ENCODE measurements at regions not wholly inside any gene's neighbourhood (a gene's known extent, or its start where the extent isn't known, plus 50 kb on each side); places are given as distances from the start of the nearest gene placed in this dataset.

- FAIRE-seq (peak; percentile 57), DNase-seq (ENCODE audit: low read depth in 1 of 2, low spot score in 2 of 2) (peak in 1 of 2 experiments; percentile 25)
- 4% methylated on average over 1 of the region's 1 CpG; no CpG with 5 or more reads in 1 of the 2 experiments for WGBS, 2 experiments (ENCODE audit: extremely low coverage in 1 of 2, insufficient coverage in 1 of 2, insufficient read length in 1 of 2, insufficient replicate concordance in 2 of 2, low coverage in 1 of 2, low lambda C conversion rate in 2 of 2, missing lambda C conversion rate in 1 of 2)
- no peaks in the 10 kb centered on the region for H3K9me3 ChIP-seq (ENCODE audit: insufficient read depth in 2 of 2, low read depth in 1 of 2, low read length in 1 of 2)
- no peaks in the 10 kb centered on the region for H3K79me1 ChIP-seq (ENCODE audit: low read depth, low read length)
- H2BK5ac ChIP-seq (ENCODE audit: low read depth, low read length): peak overlapping the region; percentile 82; the same call in 1 of the 2 replicates
- H3K18ac ChIP-seq (ENCODE audit: extremely low read depth, low read length): no peak overlapping the region
- H4K20me1 ChIP-seq (replicated peaks in 1 of 2; ENCODE audit: control insufficient read depth in 1 of 2, insufficient read depth in 2 of 2, low read length in 2 of 2): no peaks in the 10 kb centered on the region
- H4K91ac ChIP-seq (replicated peaks; ENCODE audit: insufficient read length, low read length): no peak overlapping the region
- H2BK12ac ChIP-seq (ENCODE audit: low read depth, low read length): no peak overlapping the region; the same call in 1 of the 2 replicates
- H3K36me3 ChIP-seq (ENCODE audit: control insufficient read depth in 2 of 4, insufficient read depth in 4 of 4, low read length in 3 of 4): no peaks in the 10 kb centered on the region
- peak overlapping the region; percentile 35 for H4K5ac ChIP-seq (ENCODE audit: insufficient read length, low read depth, low read length)
- no peak overlapping the region for H2BK15ac ChIP-seq (ENCODE audit: low read length)
- POLR2A ChIA-PET (ENCODE audit: partially characterized antibody): interaction anchor here (1.0 to 1.5 kb wide), 2 partner anchors 10 to 24 kb away, joined by 3 to 7 read pairs; no protein-coding TSS in a partner anchor
- H3K4me1 ChIP-seq (replicated peaks in 1 of 4; ENCODE audit: control insufficient read depth in 3 of 4, insufficient read depth in 4 of 4, low read length in 3 of 4): peaks cover 0 to 9% (median 2%) of the 10 kb centered on the region in 4 experiments; a peak in 3 of 7 replicates
- H3K23ac ChIP-seq (ENCODE audit: insufficient read length): no peak overlapping the region
- H2BK20ac ChIP-seq (ENCODE audit: low read length): no peak overlapping the region
- no peak overlapping the region for H2BK120ac ChIP-seq (replicated peaks; ENCODE audit: low read depth, low read length)
- CTCF ChIA-PET (ENCODE audit: partially characterized antibody): no interaction called here
- H3K56ac ChIP-seq (replicated peaks; ENCODE audit: insufficient read length, low read depth, low read length): no peak overlapping the region
- no peaks in the 10 kb centered on the region for H3K79me2 ChIP-seq (ENCODE audit: control insufficient read depth in 1 of 2, insufficient read depth in 2 of 2, low read length in 2 of 2)
- no peaks in the 10 kb centered on the region for H3K27me3 ChIP-seq (replicated peaks in 1 of 4; ENCODE audit: control insufficient read depth in 3 of 4, extremely low read depth in 1 of 4, insufficient read depth in 3 of 4, low read length in 3 of 4)
- peak overlapping the region in 1 of 4 experiments; percentile 41; a peak in 1 of 8 replicates for H3K4me3 ChIP-seq (ENCODE audit: extremely low read depth in 1 of 4, insufficient read depth in 2 of 4, low read depth in 3 of 4, low read length in 4 of 4)
- no peak overlapping the region for H3K14ac ChIP-seq (ENCODE audit: insufficient read length)
- no peak overlapping the region for H3K9ac ChIP-seq (replicated peaks in 1 of 4; ENCODE audit: extremely low read depth in 1 of 4, low read depth in 3 of 4, low read length in 3 of 4)
- no peak overlapping the region for H2AFZ ChIP-seq (ENCODE audit: low read length)
- no peak overlapping the region; the same call in 1 of the 2 replicates for H3K27ac ChIP-seq (ENCODE audit: low read depth, low read length)
- H3K4ac ChIP-seq (replicated peaks; ENCODE audit: insufficient read length, low read depth, low read length): no peak overlapping the region
- peak overlapping the region; percentile 5 to 50; a peak in 2 of 4 replicates for H3K4me2 ChIP-seq (ENCODE audit: insufficient read depth in 1 of 2, low read depth in 2 of 2, low read length in 2 of 2)
- no peaks in the 10 kb centered on the region for H3K23me2 ChIP-seq (ENCODE audit: low read depth, low read length)
- no peak overlapping the region for H2AK5ac ChIP-seq (ENCODE audit: low read depth, low read length)
- no peak overlapping the region for H4K8ac ChIP-seq (ENCODE audit: extremely low read depth, insufficient read depth, low read length)
- TF ChIP-seq EP300 (IDR thresholded peaks at IDR 0.05; ENCODE audit: borderline replicate concordance in 1 of 2, low read depth in 2 of 2, low read length in 2 of 2) (peak in 1 of 2 experiments; percentile 54; a peak in 1 of 3 replicates), TEAD4 (IDR thresholded peaks at IDR 0.05; ENCODE audit: low read depth, low read length) (peak; percentile 100), ASH2L (IDR thresholded peaks at IDR 0.05; ENCODE audit: low read length) (peak; percentile 44), SP1 (IDR thresholded peaks at IDR 0.05; ENCODE audit: low read depth, low read length) (peak; percentile 90)
These were observed 121.9 kb upstream of the SLC38A2 start for GRCh38 chr12:46494424-46494823.
